Stimulated activated naive B cell treated with anti-CD40 and anti-IgM and Interleukin-4, amounts not matched to agents 10 μg/mL and 1 μg/mL and 100 μg/mL, for 72 hours (primary cell): ENCODE measurements at regions not wholly inside any gene's neighbourhood (a gene's known extent, or its start where the extent isn't known, plus 50 kb on each side); places are given as distances from the start of the nearest gene placed in this dataset.
"Not testable (repeated sequence)": the region's sequence is repeated elsewhere in the genome, so short reads cannot be mapped to it uniquely, and the experiment has no call there.

Source experiments
- ATAC-seq, 2 donors: fragments of 150-1000 bp; cut with Tn5 transposase; replicated peaks; 2 replicates each; pipeline ENCODE4 v1.10.0; 2021; ENCODE audit warnings: moderate library complexity in 1 of 2
- DNase-seq: peaks from one replicate; pipeline ENCODE4 v3.0.0; 2021
- H3K27ac Mint-ChIP-seq: one replicate; pipeline ENCODE4 v1.8.0; 2022; ENCODE audit warnings: mild to moderate bottlenecking, mixed read lengths
- H3K27me3 Mint-ChIP-seq, 2 donors: one replicate each; pipeline ENCODE4 v1.8.0; 2022; ENCODE audit warnings: mixed read lengths in 2 of 2
- H3K36me3 Mint-ChIP-seq, 2 donors: one replicate each; pipeline ENCODE4 v1.8.0; 2022; ENCODE audit warnings: mixed read lengths in 2 of 2, mild to moderate bottlenecking in 1 of 2
- H3K4me1 Mint-ChIP-seq, 2 donors: one replicate each; pipeline ENCODE4 v1.8.0; 2022; ENCODE audit warnings: mixed read lengths in 2 of 2, mild to moderate bottlenecking in 1 of 2
- H3K4me3 Mint-ChIP-seq, 2 donors: one replicate each; pipeline ENCODE4 v1.8.0; 2022; ENCODE audit warnings: mild to moderate bottlenecking in 2 of 2, mixed read lengths in 2 of 2, moderate library complexity in 1 of 2
- H3K9me3 Mint-ChIP-seq, 2 donors: one replicate each; pipeline ENCODE4 v1.8.0; 2022; ENCODE audit warnings: mixed read lengths in 2 of 2, mild to moderate bottlenecking in 1 of 2

DNA sequence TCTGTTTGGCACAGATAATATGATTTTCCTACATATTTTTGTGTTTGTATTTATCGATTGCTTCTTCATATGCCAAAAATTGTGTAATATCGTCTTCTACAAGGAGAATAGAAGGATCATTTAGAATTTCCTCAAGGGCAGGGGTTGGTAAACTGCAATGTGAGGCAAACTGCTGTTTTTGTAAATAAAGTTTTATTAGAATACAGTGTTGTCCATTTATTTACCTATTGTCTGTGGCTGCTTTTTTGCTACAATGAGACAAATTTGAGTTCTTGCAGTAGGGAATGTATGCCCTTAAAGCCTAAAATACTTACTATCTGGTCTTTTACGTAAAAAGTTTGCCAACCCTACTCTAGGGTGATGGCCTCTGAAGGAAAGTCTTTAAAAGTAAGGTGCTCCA, 509.5 kb downstream of the TMEM114 start:
- Mint-ChIP-seq H3K4me1 (no peaks in the 10 kb centered on the region), H3K4me3 (no peak overlapping the region), H3K27ac (no peak overlapping the region), H3K9me3 (peaks cover 0 to 5% of the 10 kb centered on the region in 2 donors), H3K27me3 (no peaks in the 10 kb centered on the region), H3K36me3 (no peaks in the 10 kb centered on the region)
- DNase-seq, result no peak
- no peak for ATAC-seq

DNA sequence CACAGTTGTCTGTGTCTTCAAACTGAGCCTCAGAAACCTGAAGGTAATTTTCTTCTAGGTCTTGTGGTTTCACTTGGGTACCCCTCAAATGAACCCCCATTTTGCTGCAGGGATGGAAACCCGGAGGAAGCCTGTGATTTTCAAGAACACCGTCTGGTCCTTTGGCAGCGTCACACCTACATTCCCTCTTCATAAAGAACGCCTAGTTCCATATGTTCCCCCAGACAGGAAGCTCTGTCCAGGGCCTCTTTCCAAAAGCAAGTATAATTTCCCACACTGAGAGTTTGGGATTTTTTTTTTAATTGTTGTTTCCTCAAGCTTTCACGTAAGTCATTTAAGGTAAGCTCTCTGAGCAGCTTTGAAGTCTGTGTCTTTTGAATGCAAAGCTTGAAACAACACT, 515.0 kb downstream of the TMEM114 start:
- Mint-ChIP-seq H3K4me3 (no peak overlapping the region), H3K27ac (no peak overlapping the region), H3K27me3 (no peaks in the 10 kb centered on the region), H3K36me3 (no peaks in the 10 kb centered on the region), H3K4me1 (no peaks in the 10 kb centered on the region), H3K9me3 (peaks cover 0 to 6% of the 10 kb centered on the region in 2 donors)
- no peak for DNase-seq
- ATAC-seq, result no peak

DNA sequence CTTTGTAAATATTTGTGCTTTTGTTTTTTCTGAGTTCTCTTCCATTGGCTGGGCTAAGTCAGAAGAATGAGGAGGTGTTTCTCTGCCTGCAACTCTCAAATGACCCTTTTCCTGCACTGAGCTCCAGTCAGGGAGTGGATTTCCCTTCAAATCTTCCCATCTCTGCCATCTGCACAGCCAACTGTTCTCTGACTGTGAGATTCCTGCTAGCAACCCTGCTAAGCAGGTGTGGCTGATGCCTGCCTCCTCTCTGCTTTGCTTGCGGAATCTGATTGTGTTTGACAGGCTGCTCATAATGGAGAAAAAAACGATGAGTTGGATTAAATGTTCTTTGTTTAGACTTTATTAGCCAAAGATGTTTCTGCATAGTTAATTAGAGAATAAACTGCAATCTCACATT, 519.8 kb downstream of the TMEM114 start:
- H3K27me3 Mint-ChIP-seq, result no peaks in the 10 kb centered on the region
- ATAC-seq (no peak), DNase-seq (no peak)
- no peaks in the 10 kb centered on the region for H3K36me3 Mint-ChIP-seq
- H3K27ac Mint-ChIP-seq, result no peak overlapping the region
- H3K4me3 Mint-ChIP-seq, result no peak overlapping the region
- H3K4me1 Mint-ChIP-seq, result no peaks in the 10 kb centered on the region
- H3K9me3 Mint-ChIP-seq, result peaks cover 11 to 20% of the 10 kb centered on the region in 2 donors

GRCh38 chr16:8068225-8068624, 522.1 kb downstream of the TMEM114 start:
- not testable (repeated sequence) for DNase-seq, H3K36me3 Mint-ChIP-seq, H3K27ac Mint-ChIP-seq, ATAC-seq, H3K4me3 Mint-ChIP-seq, H3K4me1 Mint-ChIP-seq, H3K27me3 Mint-ChIP-seq
- peaks cover 17 to 26% of the 10 kb centered on the region in 2 donors for H3K9me3 Mint-ChIP-seq

- ATAC-seq (no peak), DNase-seq (no peak)
- Mint-ChIP-seq H3K27me3 (no peaks in the 10 kb centered on the region), H3K9me3 (peaks cover 15 to 19% of the 10 kb centered on the region in 2 donors), H3K36me3 (no peaks in the 10 kb centered on the region), H3K4me1 (no peaks in the 10 kb centered on the region), H3K4me3 (no peak overlapping the region), H3K27ac (no peak overlapping the region)
Observed at GRCh38 chr16:8063159-8063558, 527.2 kb downstream of the TMEM114 start.

DNA sequence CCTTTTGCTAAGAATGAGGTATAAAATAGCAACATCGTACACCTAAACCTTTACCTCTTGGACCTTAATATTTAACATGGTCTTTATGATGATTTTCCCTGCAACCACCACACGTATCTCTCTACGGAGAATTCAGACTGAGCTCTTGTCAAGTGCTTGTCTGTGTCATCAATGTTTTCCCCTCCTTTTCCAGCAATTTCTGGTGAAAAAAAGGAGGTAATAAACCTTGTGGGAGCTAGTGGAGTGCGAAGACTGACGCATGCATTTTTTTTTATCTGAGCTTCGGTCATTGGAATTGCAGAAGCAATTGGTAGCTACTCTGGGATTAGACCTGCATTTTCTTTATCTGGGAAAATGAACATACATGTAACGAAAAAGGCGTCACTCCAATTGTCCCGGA, 527.6 kb downstream of the TMEM114 start:
- Mint-ChIP-seq H3K36me3 (no peaks in the 10 kb centered on the region), H3K27ac (no peak overlapping the region), H3K27me3 (no peaks in the 10 kb centered on the region), H3K9me3 (peaks cover 14 to 17% of the 10 kb centered on the region in 2 donors), H3K4me3 (no peak overlapping the region), H3K4me1 (no peaks in the 10 kb centered on the region)
- no peak for ATAC-seq
- no peak for DNase-seq

- no peak for DNase-seq
- Mint-ChIP-seq H3K9me3 (no peaks in the 10 kb centered on the region), H3K36me3 (no peaks in the 10 kb centered on the region), H3K4me1 (no peaks in the 10 kb centered on the region), H3K27me3 (no peaks in the 10 kb centered on the region), H3K27ac (no peak overlapping the region), H3K4me3 (no peak overlapping the region)
- ATAC-seq, result no peak
Observed at GRCh38 chr16:8055761-8056160, 534.5 kb downstream of the TMEM114 start.

DNA sequence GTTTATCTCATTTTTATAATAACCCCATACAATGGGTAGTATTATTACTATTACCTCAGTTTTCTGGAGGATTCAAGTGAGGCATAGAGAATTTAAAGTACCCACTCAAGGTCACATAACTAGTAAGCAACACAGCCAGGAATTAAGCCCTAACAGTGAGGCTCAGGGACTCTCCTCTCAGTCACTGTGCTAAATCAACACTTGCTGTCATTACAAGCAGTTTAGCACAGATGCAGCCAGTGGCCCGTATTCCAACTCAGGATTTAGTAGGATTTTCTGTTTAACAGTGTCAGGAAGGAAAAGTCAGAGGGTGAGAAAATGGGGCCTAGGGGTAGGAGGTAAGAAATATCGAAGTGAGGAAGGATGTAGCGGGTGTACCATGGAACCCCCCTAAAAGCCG, 536.9 kb downstream of the TMEM114 start:
- Mint-ChIP-seq H3K4me1 (no peaks in the 10 kb centered on the region), H3K27me3 (no peaks in the 10 kb centered on the region), H3K4me3 (no peak overlapping the region), H3K27ac (no peak overlapping the region), H3K9me3 (no peaks in the 10 kb centered on the region), H3K36me3 (no peaks in the 10 kb centered on the region)
- ATAC-seq (no peak), DNase-seq (no peak)

DNA sequence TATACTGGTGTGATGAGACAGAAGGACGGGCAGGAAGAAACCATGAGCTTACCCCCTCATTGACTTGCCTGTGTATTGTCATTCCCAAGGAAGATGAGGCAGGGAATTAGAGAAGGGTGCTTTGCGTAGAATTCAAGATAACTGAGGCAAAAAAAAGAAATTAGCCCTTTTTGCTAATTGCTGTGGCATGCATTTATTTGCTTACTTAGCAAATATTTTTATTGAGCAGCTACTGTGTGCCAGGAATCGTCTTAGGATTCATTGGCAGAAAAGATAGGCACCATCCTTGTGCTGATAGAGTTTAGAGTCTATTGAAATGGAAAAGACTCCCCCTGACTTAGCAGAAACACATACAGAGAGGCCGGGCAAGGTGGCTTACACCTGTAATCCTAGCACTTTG, 541.9 kb downstream of the TMEM114 start:
- Mint-ChIP-seq H3K27ac (no peak overlapping the region), H3K4me3 (no peak overlapping the region), H3K9me3 (peaks cover 0 to 9% of the 10 kb centered on the region in 2 donors), H3K36me3 (no peaks in the 10 kb centered on the region), H3K4me1 (no peaks in the 10 kb centered on the region), H3K27me3 (no peaks in the 10 kb centered on the region)
- DNase-seq (no peak), ATAC-seq (no peak)

- Mint-ChIP-seq H3K4me3 (no peak overlapping the region), H3K4me1 (no peaks in the 10 kb centered on the region), H3K9me3 (peaks cover 0 to 9% of the 10 kb centered on the region in 2 donors), H3K27me3 (no peaks in the 10 kb centered on the region), H3K36me3 (no peaks in the 10 kb centered on the region), H3K27ac (no peak overlapping the region)
- DNase-seq (no peak), ATAC-seq (no peak)
Observed at GRCh38 chr16:8047736-8048135, 542.6 kb downstream of the TMEM114 start.

DNA sequence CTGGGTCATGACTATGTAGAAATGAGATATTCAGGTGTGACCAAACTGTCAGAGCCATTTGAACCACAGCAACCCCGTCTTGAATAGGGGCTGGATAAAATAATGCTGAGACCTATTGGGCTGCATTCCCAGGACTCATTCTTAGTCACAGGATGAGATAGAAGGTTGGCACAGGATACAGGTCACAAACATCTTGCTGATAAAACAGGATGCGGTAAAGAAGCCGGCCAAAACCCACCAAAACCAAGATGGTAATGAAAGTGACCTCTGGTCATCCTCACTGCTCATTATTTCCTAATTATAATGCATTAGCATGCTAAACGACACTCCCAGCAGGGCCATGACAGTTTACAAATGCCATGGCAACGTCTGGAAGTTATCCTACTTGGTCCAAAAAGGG, 545.5 kb downstream of the TMEM114 start:
- Mint-ChIP-seq H3K4me1 (no peaks in the 10 kb centered on the region), H3K9me3 (peaks cover 0 to 9% of the 10 kb centered on the region in 2 donors), H3K27ac (no peak overlapping the region), H3K4me3 (no peak overlapping the region), H3K36me3 (no peaks in the 10 kb centered on the region), H3K27me3 (no peaks in the 10 kb centered on the region)
- no peak for DNase-seq
- no peak for ATAC-seq

- H3K36me3 Mint-ChIP-seq, result no peaks in the 10 kb centered on the region
- H3K4me1 Mint-ChIP-seq, result no peaks in the 10 kb centered on the region
Observed at GRCh38 chr16:8032406-8032805, 557.9 kb downstream of the TMEM114 start.

GRCh38 chr16:8030004-8030403, 560.3 kb downstream of the TMEM114 start:
- not testable (repeated sequence) for ATAC-seq, H3K36me3 Mint-ChIP-seq, H3K27ac Mint-ChIP-seq, H3K4me1 Mint-ChIP-seq, H3K27me3 Mint-ChIP-seq, H3K9me3 Mint-ChIP-seq, DNase-seq, H3K4me3 Mint-ChIP-seq

More at GRCh38 chr16:8032406-8032805, 557.9 kb downstream of the TMEM114 start:
- ATAC-seq, result no peak
- DNase-seq, result no peak
- Mint-ChIP-seq H3K4me3 (no peak overlapping the region), H3K27ac (no peak overlapping the region), H3K9me3 (peaks cover 1 to 3% of the 10 kb centered on the region in 2 donors), H3K27me3 (no peaks in the 10 kb centered on the region)

DNA sequence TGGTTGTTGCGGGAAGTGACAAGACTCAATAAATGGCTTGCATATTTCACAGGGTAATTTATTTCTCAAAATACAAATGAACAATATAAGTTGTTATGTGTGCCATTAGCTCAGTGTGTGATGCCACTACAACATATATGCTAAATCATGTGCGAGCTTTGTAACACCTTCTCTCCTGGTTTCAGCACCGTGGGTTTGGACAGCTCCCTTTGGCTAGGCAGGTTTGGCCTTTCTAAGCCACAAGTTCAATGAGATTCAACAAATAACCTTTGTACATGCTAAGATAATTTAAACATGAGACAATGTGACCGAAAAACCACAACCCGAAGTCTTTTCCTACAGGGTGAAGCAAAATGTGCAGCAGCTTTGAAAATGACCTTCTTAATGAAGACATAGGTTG, 563.9 kb downstream of the TMEM114 start:
- Mint-ChIP-seq H3K9me3 (peaks cover 2 to 11% of the 10 kb centered on the region in 2 donors), H3K27me3 (no peaks in the 10 kb centered on the region), H3K4me1 (no peaks in the 10 kb centered on the region), H3K36me3 (no peaks in the 10 kb centered on the region), H3K4me3 (no peak overlapping the region), H3K27ac (no peak overlapping the region)
- no peak for DNase-seq
- no peak for ATAC-seq

DNA sequence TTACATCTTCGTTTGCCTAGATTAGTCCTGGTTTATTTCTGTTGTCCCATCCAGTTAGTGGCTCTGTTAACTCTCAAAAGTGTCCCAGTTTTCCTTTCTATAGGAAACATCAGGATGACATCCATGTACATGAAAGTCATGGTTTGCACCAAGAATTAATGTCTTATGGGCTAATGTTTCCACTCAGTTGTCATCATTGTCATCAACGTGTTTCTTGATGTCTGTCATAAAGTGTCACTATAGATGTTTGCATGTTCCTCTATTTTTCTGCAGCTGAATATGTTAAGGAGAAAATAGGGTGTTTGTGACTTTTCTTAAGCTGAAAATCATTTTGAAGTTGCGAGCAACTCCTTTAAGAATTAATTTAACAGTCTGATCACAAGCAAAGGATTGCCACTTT, 567.0 kb downstream of the TMEM114 start:
- no peak for DNase-seq
- Mint-ChIP-seq H3K27ac (no peak overlapping the region), H3K4me3 (no peak overlapping the region), H3K9me3 (peaks cover 2 to 14% of the 10 kb centered on the region in 2 donors), H3K4me1 (no peaks in the 10 kb centered on the region), H3K36me3 (no peaks in the 10 kb centered on the region), H3K27me3 (no peaks in the 10 kb centered on the region)
- no peak for ATAC-seq
